HFF-Myc (cell line): ENCODE measurements at regions not wholly inside any gene's neighbourhood (a gene's known extent, or its start where the extent isn't known, plus 50 kb on each side); places are given as distances from the start of the nearest gene placed in this dataset.

Experiments
- DNase-seq: peaks from one replicate; pipeline ENCODE4 v3.0.0-alpha.2; 2011; ENCODE audit warnings: low read depth; ENCODE audit errors: extremely low read depth
- H3K4me3 ChIP-seq: replicated peaks from 2 replicates; pipeline ENCODE4 v1.5.1; 2011; ENCODE audit warnings: low read depth, mild to moderate bottlenecking, control low read depth, low read length
- CTCF ChIP-seq: IDR thresholded peaks from 2 replicates; pipeline ENCODE4 v1.5.1; 2012; ENCODE audit warnings: mild to moderate bottlenecking, low read depth, low read length, control low read depth; ENCODE audit errors: missing control alignments

GRCh38 chr17:77458202-77459017, 317.6 kb downstream of the SEC14L1 start:
- no peak overlapping the region for H3K4me3 ChIP-seq
- no peak for DNase-seq
- no peak for TF ChIP-seq CTCF

- H3K4me3 ChIP-seq = no peak overlapping the region
- TF ChIP-seq CTCF = no peak
- DNase-seq = no peak
Observed at GRCh38 chr17:77459018-77459755, 318.4 kb downstream of the SEC14L1 start.

GRCh38 chr17:77460514-77461046, 319.8 kb downstream of the SEC14L1 start:
- TF ChIP-seq CTCF = no peak
- H3K4me3 ChIP-seq = no peak overlapping the region
- DNase-seq = no peak

- no peak for DNase-seq
- no peak for TF ChIP-seq CTCF
- no peak overlapping the region for H3K4me3 ChIP-seq
Observed at GRCh38 chr17:77461277-77462057, 320.7 kb downstream of the SEC14L1 start.

- H3K4me3 ChIP-seq = no peak overlapping the region
- TF ChIP-seq CTCF = no peak
- no peak for DNase-seq
Observed at GRCh38 chr17:77462090-77462489, 321.3 kb downstream of the SEC14L1 start.
